A172 (cell line): ENCODE measurements at regions not wholly inside any gene's neighbourhood (a gene's known extent, or its start where the extent isn't known, plus 50 kb on each side); places are given as distances from the start of the nearest gene placed in this dataset.
"Not testable (repeated sequence)": the region's sequence is repeated elsewhere in the genome, so short reads cannot be mapped to it uniquely, and the experiment has no call there.

Source experiments
- DNase-seq: peaks from one replicate; pipeline ENCODE4 v3.0.0-alpha.2; 2015; ENCODE audit warnings: low spot score

GRCh38 chr1:228868731-228869024 is 133.4 kb downstream of the RHOU start:
- DNase-seq, result no peak

- no peak for DNase-seq
Measured at GRCh38 chr1:228869312-228869824, 134.1 kb downstream of the RHOU start.

- no peak for DNase-seq
Measured at GRCh38 chr1:228870041-228870713, 134.9 kb downstream of the RHOU start.

GRCh38 chr1:228871314-228872061 is 136.2 kb downstream of the RHOU start:
- no peak for DNase-seq

- DNase-seq, result no peak
Measured at GRCh38 chr1:228872080-228872479, 136.8 kb downstream of the RHOU start.

GRCh38 chr1:228873709-228874108 is 138.4 kb downstream of the RHOU start:
- DNase-seq, result peak; percentile 29

GRCh38 chr1:228875741-228876140 is 140.5 kb downstream of the RHOU start:
- no peak for DNase-seq

GRCh38 chr1:228876187-228876586 is 140.9 kb downstream of the RHOU start:
- no peak for DNase-seq

GRCh38 chr1:228879164-228879563 is 143.9 kb downstream of the RHOU start:
- no peak for DNase-seq

- no peak for DNase-seq
Measured at GRCh38 chr1:228882041-228882770, 146.9 kb downstream of the RHOU start.

GRCh38 chr1:228882771-228883450 is 147.6 kb downstream of the RHOU start:
- DNase-seq, result no peak

GRCh38 chr1:228883535-228883934 is 148.3 kb downstream of the RHOU start:
- no peak for DNase-seq

GRCh38 chr1:228884196-228884595 is 148.9 kb downstream of the RHOU start:
- DNase-seq, result no peak

- DNase-seq, result no peak
Measured at GRCh38 chr1:228884615-228885566, 149.6 kb downstream of the RHOU start.

GRCh38 chr1:228885845-228886244 is 150.6 kb downstream of the RHOU start:
- no peak for DNase-seq

GRCh38 chr1:228887101-228887500 is 151.8 kb downstream of the RHOU start:
- DNase-seq, result no peak

GRCh38 chr1:228887960-228888359 is 152.7 kb downstream of the RHOU start:
- DNase-seq, result no peak

GRCh38 chr1:228889289-228889688 is 154.0 kb downstream of the RHOU start:
- no peak for DNase-seq

GRCh38 chr1:228891272-228892034 is 156.2 kb downstream of the RHOU start:
- no peak for DNase-seq

- DNase-seq, result not testable (repeated sequence)
Measured at GRCh38 chr1:228892200-228892599, 156.9 kb downstream of the RHOU start.
